ENCODE measurements at regions not wholly inside any gene's neighbourhood (a gene's known extent, or its start where the extent isn't known, plus 50 kb on each side); places are given as distances from the start of the nearest gene placed in this dataset.

DNA sequence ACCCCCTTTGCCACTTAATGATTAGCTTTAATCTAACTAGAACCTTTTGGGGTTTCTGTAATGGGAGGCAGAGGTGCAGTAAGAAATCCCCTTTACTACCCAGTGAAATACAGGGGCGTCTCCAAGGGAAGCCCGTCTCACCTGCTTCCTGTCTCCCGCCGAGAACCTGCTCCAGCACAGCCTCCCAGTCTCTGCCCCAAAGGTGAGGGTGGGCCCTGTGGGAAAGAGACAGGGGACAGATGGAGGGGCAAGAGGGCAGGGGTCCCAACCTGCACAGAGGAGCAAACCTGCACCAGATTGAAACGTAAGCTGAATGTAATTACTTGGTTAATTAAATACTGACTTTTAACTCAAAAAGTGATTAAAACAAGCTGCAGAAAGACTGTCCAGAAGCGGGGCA is 474.2 kb upstream of the SULF2 start:
- Histone ChIP-seq H3K4me3 (ENCODE audit: low read depth in 1 of 2, low read length in 2 of 2) (no peak overlapping the region), H3K27me3 (ENCODE audit: low read depth, low read length) (no peaks in the 10 kb centered on the region), H3K27ac (ENCODE audit: low read length) (no peak overlapping the region), H3K9me3 (ENCODE audit: control insufficient read depth in 1 of 2, low read length in 2 of 2) (peaks cover 0 to 8% of the 10 kb centered on the region in 2 donors), H3K36me3 (ENCODE audit: control insufficient read depth in 1 of 2, insufficient read depth in 2 of 2, low read length in 2 of 2) (no peaks in the 10 kb centered on the region), H3K4me1 (ENCODE audit: control insufficient read depth in 1 of 2, insufficient read depth in 2 of 2, low read length in 2 of 2) (no peaks in the 10 kb centered on the region)

DNA sequence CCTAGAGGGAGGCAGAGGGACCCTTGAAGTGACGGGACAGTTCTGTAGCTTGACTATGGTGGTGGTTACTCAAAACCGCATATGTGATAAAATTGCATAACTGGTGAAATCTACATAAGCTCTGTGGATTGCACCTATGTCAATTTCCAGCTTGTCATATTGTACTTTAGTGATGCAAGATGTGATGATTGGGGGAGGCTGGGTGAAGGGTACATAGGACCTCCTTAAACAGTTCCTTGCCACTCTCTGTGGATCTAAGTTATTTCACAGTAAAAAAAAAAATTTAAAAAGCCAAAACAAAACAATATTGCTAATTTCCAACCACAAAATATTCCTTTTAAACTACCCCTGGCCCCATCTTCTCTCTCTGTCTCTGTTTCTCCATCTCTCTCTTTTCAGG is 472.6 kb upstream of the SULF2 start:
- H3K4me3 ChIP-seq (ENCODE audit: low read depth in 1 of 2, low read length in 2 of 2), result no peak overlapping the region
- H3K36me3 ChIP-seq (ENCODE audit: control insufficient read depth in 1 of 2, insufficient read depth in 2 of 2, low read length in 2 of 2), result no peaks in the 10 kb centered on the region
- H3K27me3 ChIP-seq (ENCODE audit: low read depth, low read length), result no peaks in the 10 kb centered on the region
- H3K9me3 ChIP-seq (ENCODE audit: control insufficient read depth in 1 of 2, low read length in 2 of 2), result peaks cover 0 to 8% of the 10 kb centered on the region in 2 donors
- no peaks in the 10 kb centered on the region for H3K4me1 ChIP-seq (ENCODE audit: control insufficient read depth in 1 of 2, insufficient read depth in 2 of 2, low read length in 2 of 2)
- no peak overlapping the region for H3K27ac ChIP-seq (ENCODE audit: low read length)

- H3K27ac ChIP-seq (ENCODE audit: low read length), result no peak overlapping the region
- no peaks in the 10 kb centered on the region for H3K36me3 ChIP-seq (ENCODE audit: control insufficient read depth in 1 of 2, insufficient read depth in 2 of 2, low read length in 2 of 2)
- no peaks in the 10 kb centered on the region for H3K27me3 ChIP-seq (ENCODE audit: low read depth, low read length)
- H3K4me1 ChIP-seq (ENCODE audit: control insufficient read depth in 1 of 2, insufficient read depth in 2 of 2, low read length in 2 of 2), result peaks cover 0 to 6% of the 10 kb centered on the region in 2 donors
- no peak overlapping the region for H3K4me3 ChIP-seq (ENCODE audit: low read depth in 1 of 2, low read length in 2 of 2)
- no peaks in the 10 kb centered on the region for H3K9me3 ChIP-seq (ENCODE audit: control insufficient read depth in 1 of 2, low read length in 2 of 2)
Measured at GRCh38 chr20:48247961-48248360, 462.7 kb upstream of the SULF2 start.

DNA sequence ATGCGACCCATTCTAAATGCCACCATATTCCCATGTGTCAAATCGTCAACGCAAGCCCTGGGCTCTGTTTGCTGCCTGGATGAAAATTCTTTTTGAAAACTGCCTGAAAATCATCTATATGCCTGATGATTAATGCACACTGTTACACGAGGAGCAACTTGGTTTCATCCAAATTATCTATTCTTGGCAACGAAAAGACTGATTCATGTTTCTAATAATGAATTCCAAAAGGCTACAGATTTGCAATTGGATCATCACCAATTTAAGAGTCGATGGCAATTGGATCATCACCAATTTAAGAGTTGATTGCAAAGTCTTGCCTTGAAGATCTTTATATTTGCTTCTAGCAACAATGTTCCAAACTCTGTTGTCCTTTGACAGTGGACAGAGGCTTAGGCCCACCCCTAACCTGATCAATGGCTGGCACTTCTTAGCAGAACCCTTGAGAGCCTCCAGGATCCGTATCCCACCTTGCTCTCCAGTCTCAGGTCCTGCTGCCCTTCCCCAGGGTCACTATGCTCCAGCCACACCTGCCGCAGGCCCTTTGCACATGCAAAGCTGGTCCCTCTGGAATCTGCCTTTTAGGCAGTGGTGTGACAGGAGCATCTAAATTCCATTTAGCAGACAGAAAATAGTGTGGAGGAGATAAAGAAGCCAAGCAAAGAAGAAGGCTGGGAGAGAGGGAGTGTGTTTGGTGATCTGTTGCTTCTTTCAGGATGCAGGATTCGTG is 460.9 kb upstream of the SULF2 start:
- no peaks in the 10 kb centered on the region for H3K9me3 ChIP-seq (ENCODE audit: control insufficient read depth in 1 of 2, low read length in 2 of 2)
- H3K36me3 ChIP-seq (ENCODE audit: control insufficient read depth in 1 of 2, insufficient read depth in 2 of 2, low read length in 2 of 2), result no peaks in the 10 kb centered on the region
- H3K27me3 ChIP-seq (ENCODE audit: low read depth, low read length), result no peaks in the 10 kb centered on the region
- no peak overlapping the region for H3K27ac ChIP-seq (ENCODE audit: low read length)
- H3K4me3 ChIP-seq (ENCODE audit: low read depth in 1 of 2, low read length in 2 of 2), result no peak overlapping the region
- peaks cover 0 to 6% of the 10 kb centered on the region in 2 donors for H3K4me1 ChIP-seq (ENCODE audit: control insufficient read depth in 1 of 2, insufficient read depth in 2 of 2, low read length in 2 of 2)

DNA sequence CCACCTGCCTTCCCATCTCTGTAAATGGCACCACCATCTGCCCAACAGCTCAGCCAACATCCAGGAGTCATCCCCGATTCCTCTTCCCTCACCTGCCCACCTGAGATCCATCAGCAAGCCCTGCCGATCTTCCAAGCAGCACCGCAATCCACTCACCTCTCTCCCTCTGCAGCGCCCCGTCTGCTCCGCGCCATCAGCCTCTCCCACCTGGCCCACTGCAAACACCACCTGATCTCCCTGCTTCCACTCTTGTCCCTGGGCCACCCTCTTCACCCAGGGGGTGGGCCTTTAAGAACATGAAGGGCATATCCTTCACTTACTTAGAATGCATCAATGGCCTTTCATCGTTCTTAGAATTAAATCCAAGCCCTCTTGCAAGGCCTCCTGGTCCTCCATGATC is 457.3 kb upstream of the SULF2 start:
- no peak overlapping the region for H3K4me3 ChIP-seq (ENCODE audit: low read depth in 1 of 2, low read length in 2 of 2)
- no peaks in the 10 kb centered on the region for H3K27me3 ChIP-seq (ENCODE audit: low read depth, low read length)
- H3K27ac ChIP-seq (ENCODE audit: low read length), result no peak overlapping the region
- H3K36me3 ChIP-seq (ENCODE audit: control insufficient read depth in 1 of 2, insufficient read depth in 2 of 2, low read length in 2 of 2), result no peaks in the 10 kb centered on the region
- peaks cover 0 to 9% of the 10 kb centered on the region in 2 donors for H3K4me1 ChIP-seq (ENCODE audit: control insufficient read depth in 1 of 2, insufficient read depth in 2 of 2, low read length in 2 of 2)
- H3K9me3 ChIP-seq (ENCODE audit: control insufficient read depth in 1 of 2, low read length in 2 of 2), result no peaks in the 10 kb centered on the region

GRCh38 chr20:48241482-48241881 is 456.2 kb upstream of the SULF2 start:
- H3K4me1 ChIP-seq (ENCODE audit: control insufficient read depth in 1 of 2, insufficient read depth in 2 of 2, low read length in 2 of 2), result peaks cover 2 to 11% of the 10 kb centered on the region in 2 donors
- H3K36me3 ChIP-seq (ENCODE audit: control insufficient read depth in 1 of 2, insufficient read depth in 2 of 2, low read length in 2 of 2), result no peaks in the 10 kb centered on the region
- H3K9me3 ChIP-seq (ENCODE audit: control insufficient read depth in 1 of 2, low read length in 2 of 2), result no peaks in the 10 kb centered on the region
- no peak overlapping the region for H3K27ac ChIP-seq (ENCODE audit: low read length)
- H3K4me3 ChIP-seq (ENCODE audit: low read depth in 1 of 2, low read length in 2 of 2), result no peak overlapping the region
- no peaks in the 10 kb centered on the region for H3K27me3 ChIP-seq (ENCODE audit: low read depth, low read length)

- Histone ChIP-seq H3K36me3 (ENCODE audit: control insufficient read depth in 1 of 2, insufficient read depth in 2 of 2, low read length in 2 of 2) (no peaks in the 10 kb centered on the region), H3K27ac (ENCODE audit: low read length) (no peak overlapping the region), H3K4me3 (ENCODE audit: low read depth in 1 of 2, low read length in 2 of 2) (no peak overlapping the region), H3K27me3 (ENCODE audit: low read depth, low read length) (no peaks in the 10 kb centered on the region), H3K9me3 (ENCODE audit: control insufficient read depth in 1 of 2, low read length in 2 of 2) (no peaks in the 10 kb centered on the region), H3K4me1 (ENCODE audit: control insufficient read depth in 1 of 2, insufficient read depth in 2 of 2, low read length in 2 of 2) (peaks cover 2 to 22% of the 10 kb centered on the region in 2 donors)
Measured at GRCh38 chr20:48238781-48239180, 453.5 kb upstream of the SULF2 start.

DNA sequence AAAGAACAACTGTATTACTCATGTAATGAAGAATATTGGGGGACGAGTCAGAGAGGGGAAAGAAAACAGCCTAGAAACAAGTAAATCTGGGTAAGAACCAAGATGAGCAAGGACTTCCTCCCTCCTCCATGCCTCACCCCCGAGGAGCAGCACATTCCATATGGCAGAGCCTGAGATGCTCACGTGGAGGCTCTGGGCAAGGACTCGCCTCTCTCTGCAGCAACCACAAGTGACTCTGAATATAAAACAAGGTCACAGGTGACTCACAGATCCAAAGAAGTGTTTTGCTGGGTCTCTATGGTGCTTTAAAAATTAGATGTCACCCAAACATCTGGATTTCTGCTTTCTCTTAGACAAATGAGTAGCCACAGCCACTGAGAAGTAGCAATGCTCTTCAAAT is 453.0 kb upstream of the SULF2 start:
- Histone ChIP-seq H3K27me3 (ENCODE audit: low read depth, low read length) (no peaks in the 10 kb centered on the region), H3K36me3 (ENCODE audit: control insufficient read depth in 1 of 2, insufficient read depth in 2 of 2, low read length in 2 of 2) (no peaks in the 10 kb centered on the region), H3K9me3 (ENCODE audit: control insufficient read depth in 1 of 2, low read length in 2 of 2) (no peaks in the 10 kb centered on the region), H3K27ac (ENCODE audit: low read length) (no peak overlapping the region), H3K4me3 (ENCODE audit: low read depth in 1 of 2, low read length in 2 of 2) (no peak overlapping the region), H3K4me1 (ENCODE audit: control insufficient read depth in 1 of 2, insufficient read depth in 2 of 2, low read length in 2 of 2) (peaks cover 2 to 22% of the 10 kb centered on the region in 2 donors)

DNA sequence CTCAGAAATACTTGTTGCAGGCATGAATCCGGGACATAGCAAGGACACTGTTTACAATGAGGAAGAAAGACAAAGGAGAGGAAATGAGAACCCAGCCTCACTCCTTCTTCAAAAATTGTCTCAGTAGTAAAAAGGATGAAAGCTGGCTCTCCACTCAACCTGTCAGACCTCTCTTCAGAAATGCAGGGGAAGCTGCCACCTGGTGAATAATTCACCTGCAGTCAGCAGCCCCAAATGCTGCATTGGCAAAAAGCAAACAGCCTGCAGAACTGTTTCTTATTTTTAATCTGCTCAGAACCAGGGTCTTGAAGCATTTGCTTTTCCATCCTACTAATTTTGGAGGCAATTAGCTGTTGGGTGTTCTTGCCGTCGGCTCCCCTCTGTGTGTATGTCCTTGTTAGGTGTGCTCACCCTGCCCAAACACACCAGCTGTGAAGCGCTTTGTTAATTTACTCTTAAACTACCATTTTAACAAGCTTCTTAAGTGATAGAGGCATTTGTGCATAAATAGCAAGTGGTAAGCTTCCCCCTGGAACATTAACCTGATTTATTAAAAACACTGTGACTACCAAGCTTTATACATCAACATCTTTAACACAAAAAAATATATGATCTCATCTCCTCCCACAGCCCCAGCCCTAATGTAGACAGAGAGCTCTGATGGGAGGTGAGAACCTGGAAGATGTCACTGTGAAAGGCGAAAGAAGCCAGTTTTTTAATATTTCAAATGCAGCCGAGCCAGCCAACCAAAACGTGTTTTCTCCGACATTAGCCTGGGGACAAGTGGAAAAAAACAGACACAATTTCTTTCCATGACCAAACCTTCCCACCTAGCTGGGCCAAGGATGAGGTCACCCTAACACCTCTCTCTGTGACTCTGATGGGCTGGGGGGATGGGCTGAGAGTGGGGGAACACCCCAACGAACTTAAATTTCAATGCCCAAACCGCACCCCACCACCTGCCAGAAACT is 451.0 kb upstream of the SULF2 start:
- Histone ChIP-seq H3K27ac (ENCODE audit: low read length) (no peak overlapping the region), H3K4me3 (ENCODE audit: low read depth in 1 of 2, low read length in 2 of 2) (no peak overlapping the region), H3K9me3 (ENCODE audit: control insufficient read depth in 1 of 2, low read length in 2 of 2) (no peaks in the 10 kb centered on the region), H3K27me3 (ENCODE audit: low read depth, low read length) (no peaks in the 10 kb centered on the region), H3K4me1 (ENCODE audit: control insufficient read depth in 1 of 2, insufficient read depth in 2 of 2, low read length in 2 of 2) (peaks cover 2 to 22% of the 10 kb centered on the region in 2 donors), H3K36me3 (ENCODE audit: control insufficient read depth in 1 of 2, insufficient read depth in 2 of 2, low read length in 2 of 2) (no peaks in the 10 kb centered on the region)

DNA sequence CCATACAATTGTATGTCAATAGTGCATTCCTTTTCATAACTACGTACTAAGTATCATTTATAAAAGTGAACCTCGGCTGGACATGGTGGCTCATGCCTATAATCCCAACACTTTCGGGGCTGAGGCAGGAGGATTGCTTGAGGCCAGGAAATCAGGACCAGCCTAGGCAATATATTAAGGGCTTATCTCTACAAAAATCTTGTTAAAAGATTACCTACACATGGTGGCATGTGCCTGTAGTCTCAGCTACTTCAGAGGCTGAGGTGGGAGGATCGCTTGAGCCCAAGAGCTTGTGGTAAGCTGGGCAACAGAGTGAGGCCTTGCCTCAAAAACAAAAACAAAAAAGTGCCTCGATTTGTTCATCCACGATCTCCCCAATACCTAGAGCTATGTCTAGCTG is 449.7 kb upstream of the SULF2 start:
- Histone ChIP-seq H3K27ac (ENCODE audit: low read length) (no peak overlapping the region), H3K4me1 (ENCODE audit: control insufficient read depth in 1 of 2, insufficient read depth in 2 of 2, low read length in 2 of 2) (peaks cover 2 to 22% of the 10 kb centered on the region in 2 donors), H3K27me3 (ENCODE audit: low read depth, low read length) (no peaks in the 10 kb centered on the region), H3K36me3 (ENCODE audit: control insufficient read depth in 1 of 2, insufficient read depth in 2 of 2, low read length in 2 of 2) (no peaks in the 10 kb centered on the region), H3K9me3 (ENCODE audit: control insufficient read depth in 1 of 2, low read length in 2 of 2) (no peaks in the 10 kb centered on the region), H3K4me3 (ENCODE audit: low read depth in 1 of 2, low read length in 2 of 2) (no peak overlapping the region)

GRCh38 chr20:48231253-48231930 is 446.1 kb upstream of the SULF2 start:
- H3K9me3 ChIP-seq (ENCODE audit: control insufficient read depth in 1 of 2, low read length in 2 of 2), result no peaks in the 10 kb centered on the region
- no peak overlapping the region for H3K27ac ChIP-seq (ENCODE audit: low read length)
- no peak overlapping the region for H3K4me3 ChIP-seq (ENCODE audit: low read depth in 1 of 2, low read length in 2 of 2)
- H3K4me1 ChIP-seq (ENCODE audit: control insufficient read depth in 1 of 2, insufficient read depth in 2 of 2, low read length in 2 of 2), result peaks cover 0 to 10% of the 10 kb centered on the region in 2 donors
- H3K27me3 ChIP-seq (ENCODE audit: low read depth, low read length), result no peaks in the 10 kb centered on the region
- no peaks in the 10 kb centered on the region for H3K36me3 ChIP-seq (ENCODE audit: control insufficient read depth in 1 of 2, insufficient read depth in 2 of 2, low read length in 2 of 2)

Data from muscle layer of duodenum (tissue), 2 donors.